ENCODE measurements at regions not wholly inside any gene's neighbourhood (a gene's known extent, or its start where the extent isn't known, plus 50 kb on each side); places are given as distances from the start of the nearest gene placed in this dataset.

GRCh38 chr4:104393655-104394324 lies 100.9 kb downstream of the CXXC4 start:
- Histone ChIP-seq H3K4me1 (peaks cover 0 to 3% of the 10 kb centered on the region in 2 donors), H3K36me3 (no peaks in the 10 kb centered on the region), H3K9me3 (no peaks in the 10 kb centered on the region), H3K27ac (no peak overlapping the region), H3K4me3 (replicated peaks in 1 of 3) (no peak overlapping the region), H3K27me3 (no peaks in the 10 kb centered on the region)
- TF ChIP-seq CTCF (IDR thresholded peaks at IDR 0.05) (no peak), POLR2A (IDR thresholded peaks at IDR 0.05) (no peak)
- intact Hi-C loops (cut with DNase I): no loop called here
- 62 to 70% methylated on average over 3 of the region's 3 CpGs for WGBS, 2 donors
- DNase-seq: no peak

- Histone ChIP-seq H3K4me3 (replicated peaks in 1 of 3) (no peak overlapping the region), H3K9me3 (no peaks in the 10 kb centered on the region), H3K4me1 (no peaks in the 10 kb centered on the region), H3K36me3 (no peaks in the 10 kb centered on the region), H3K27me3 (no peaks in the 10 kb centered on the region), H3K27ac (no peak overlapping the region)
- TF ChIP-seq POLR2A (IDR thresholded peaks at IDR 0.05) (no peak), CTCF (IDR thresholded peaks at IDR 0.05) (no peak)
- 76 to 84% methylated on average over 1 of the region's 1 CpG for WGBS, 2 donors
- no peak for DNase-seq
- intact Hi-C loops (cut with DNase I): no loop called here
Observed at GRCh38 chr4:104385713-104386112, 109.0 kb downstream of the CXXC4 start.

DNA sequence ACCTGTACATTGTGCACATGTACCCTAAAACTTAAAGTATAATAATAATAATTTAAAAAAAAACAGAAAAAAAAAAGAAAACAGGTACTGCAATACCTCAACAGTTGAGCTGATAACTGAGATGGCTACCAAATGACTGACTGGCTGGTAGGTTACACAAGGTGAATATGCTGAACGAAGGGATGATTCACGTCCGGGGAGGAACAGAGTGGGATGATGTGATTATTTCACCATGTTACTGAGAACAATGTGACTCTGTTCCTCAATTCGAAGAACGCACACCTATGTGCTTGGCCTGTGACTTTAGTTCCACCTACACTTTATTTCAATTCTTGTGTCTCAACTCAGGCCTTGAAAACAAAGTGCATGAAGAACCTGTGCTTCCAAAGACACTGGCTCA lies 111.7 kb downstream of the CXXC4 start:
- no peak overlapping the region for H3K4me3 ChIP-seq (replicated peaks in 1 of 3)
- WGBS, 2 donors: 93 to 97% methylated on average over 5 of the region's 5 CpGs
- H3K9me3 ChIP-seq: no peaks in the 10 kb centered on the region
- no peaks in the 10 kb centered on the region for H3K27me3 ChIP-seq
- intact Hi-C loops (cut with DNase I): no loop called here
- H3K4me1 ChIP-seq: no peaks in the 10 kb centered on the region
- no peak overlapping the region for H3K27ac ChIP-seq
- no peaks in the 10 kb centered on the region for H3K36me3 ChIP-seq
- TF ChIP-seq CTCF (IDR thresholded peaks at IDR 0.05): no peak
- no peak for TF ChIP-seq POLR2A (IDR thresholded peaks at IDR 0.05)
- DNase-seq: no peak

DNA sequence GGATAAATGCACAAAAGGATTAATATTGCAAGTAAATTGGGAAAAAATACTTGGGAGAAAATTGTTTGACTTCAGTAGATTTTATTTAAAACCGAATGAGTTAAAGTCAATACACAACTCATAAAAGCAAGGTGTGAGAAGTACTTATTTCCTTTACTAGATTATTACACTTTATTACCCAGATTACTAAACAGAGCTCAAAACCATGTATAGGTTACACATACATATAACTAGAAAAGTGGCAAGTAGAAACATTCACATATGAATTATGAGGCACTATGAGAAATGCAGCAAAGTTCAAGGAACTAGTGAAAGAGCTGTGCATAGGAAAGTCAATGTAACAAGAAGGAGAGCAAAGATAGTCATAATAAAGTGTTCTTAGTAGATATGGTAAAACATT lies 113.0 kb downstream of the CXXC4 start:
- no peaks in the 10 kb centered on the region for H3K36me3 ChIP-seq
- WGBS, 2 donors: 95% methylated on average over 1 of the region's 1 CpG
- DNase-seq: no peak
- TF ChIP-seq POLR2A (IDR thresholded peaks at IDR 0.05) (no peak), CTCF (IDR thresholded peaks at IDR 0.05) (no peak)
- intact Hi-C loops (cut with DNase I): no loop called here
- no peak overlapping the region for H3K4me3 ChIP-seq (replicated peaks in 1 of 3)
- H3K27ac ChIP-seq: no peak overlapping the region
- no peaks in the 10 kb centered on the region for H3K9me3 ChIP-seq
- H3K4me1 ChIP-seq: no peaks in the 10 kb centered on the region
- no peaks in the 10 kb centered on the region for H3K27me3 ChIP-seq

- intact Hi-C loops (cut with DNase I): no loop called here
- 88 to 96% methylated on average over 2 of the region's 2 CpGs for WGBS, 2 donors
Observed at GRCh38 chr4:104365618-104366017, 129.1 kb downstream of the CXXC4 start.

More at GRCh38 chr4:104365618-104366017, 129.1 kb downstream of the CXXC4 start:
- no peak overlapping the region for H3K4me3 ChIP-seq (replicated peaks in 1 of 3)
- no peaks in the 10 kb centered on the region for H3K27me3 ChIP-seq
- no peaks in the 10 kb centered on the region for H3K4me1 ChIP-seq
- no peak for DNase-seq
- TF ChIP-seq POLR2A (IDR thresholded peaks at IDR 0.05): no peak
- TF ChIP-seq CTCF (IDR thresholded peaks at IDR 0.05): no peak
- no peaks in the 10 kb centered on the region for H3K9me3 ChIP-seq
- no peak overlapping the region for H3K27ac ChIP-seq
- H3K36me3 ChIP-seq: no peaks in the 10 kb centered on the region
